ENCODE measurements at regions not wholly inside any gene's neighbourhood (a gene's known extent, or its start where the extent isn't known, plus 50 kb on each side); places are given as distances from the start of the nearest gene placed in this dataset.
A peak's percentile ranks its signal among the peaks of the same experiment; 100 is the strongest.

GRCh38 chr3:107064405-107065060 lies 312.7 kb upstream of the CCDC54 start:
- TF ChIP-seq, protein P1, sequence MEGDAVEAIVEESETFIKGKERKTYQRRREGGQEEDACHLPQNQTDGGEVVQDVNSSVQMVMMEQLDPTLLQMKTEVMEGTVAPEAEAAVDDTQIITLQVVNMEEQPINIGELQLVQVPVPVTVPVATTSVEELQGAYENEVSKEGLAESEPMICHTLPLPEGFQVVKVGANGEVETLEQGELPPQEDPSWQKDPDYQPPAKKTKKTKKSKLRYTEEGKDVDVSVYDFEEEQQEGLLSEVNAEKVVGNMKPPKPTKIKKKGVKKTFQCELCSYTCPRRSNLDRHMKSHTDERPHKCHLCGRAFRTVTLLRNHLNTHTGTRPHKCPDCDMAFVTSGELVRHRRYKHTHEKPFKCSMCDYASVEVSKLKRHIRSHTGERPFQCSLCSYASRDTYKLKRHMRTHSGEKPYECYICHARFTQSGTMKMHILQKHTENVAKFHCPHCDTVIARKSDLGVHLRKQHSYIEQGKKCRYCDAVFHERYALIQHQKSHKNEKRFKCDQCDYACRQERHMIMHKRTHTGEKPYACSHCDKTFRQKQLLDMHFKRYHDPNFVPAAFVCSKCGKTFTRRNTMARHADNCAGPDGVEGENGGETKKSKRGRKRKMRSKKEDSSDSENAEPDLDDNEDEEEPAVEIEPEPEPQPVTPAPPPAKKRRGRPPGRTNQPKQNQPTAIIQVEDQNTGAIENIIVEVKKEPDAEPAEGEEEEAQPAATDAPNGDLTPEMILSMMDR (IDR thresholded peaks at IDR 0.05): peak; percentile 42 to 78 (median 70)
- no peak for TF ChIP-seq POLR2A (IDR thresholded peaks at IDR 0.05)

Data from body of pancreas (tissue), 4 donors.